Astrocyte (in vitro differentiated cells and primary cell): ENCODE measurements at regions not wholly inside any gene's neighbourhood (a gene's known extent, or its start where the extent isn't known, plus 50 kb on each side); places are given as distances from the start of the nearest gene placed in this dataset.

Experiments used
- EZH2 ChIP-seq: IDR thresholded peaks from 2 replicates; pipeline ENCODE4 v1.6.1; 2012; ENCODE audit warnings: mild to moderate bottlenecking, low read length, inconsistent platforms; ENCODE audit not compliant: insufficient read depth
- TF ChIP-seq, protein P1 (sequence below): IDR thresholded peaks from 2 replicates; pipeline ENCODE4 v1.5.1; 2011; ENCODE audit warnings: low read depth, mild to moderate bottlenecking, inconsistent platforms, low read length, moderate library complexity; ENCODE audit not compliant: insufficient read depth

DNA sequence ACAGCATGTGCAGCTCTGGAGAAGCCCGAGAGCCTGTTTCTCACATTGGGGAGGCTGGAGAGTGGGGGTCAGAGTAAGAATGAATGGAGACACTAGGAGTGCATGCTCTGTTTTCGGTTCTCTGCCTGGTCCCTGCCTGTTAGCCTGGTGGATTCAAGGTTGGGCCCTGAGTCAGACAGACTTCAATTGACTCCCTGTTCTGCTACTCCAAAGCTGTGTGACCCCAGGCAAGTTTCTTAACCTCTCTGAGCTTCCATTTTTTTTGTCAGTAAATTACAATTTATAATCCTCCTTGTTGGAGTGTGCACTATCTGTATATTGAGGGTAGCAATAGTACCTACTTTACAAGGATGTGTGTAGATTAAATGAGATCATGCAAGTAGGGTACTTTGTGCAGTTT is 102.6 kb upstream of the ESRRB start:
- TF ChIP-seq, protein P1, sequence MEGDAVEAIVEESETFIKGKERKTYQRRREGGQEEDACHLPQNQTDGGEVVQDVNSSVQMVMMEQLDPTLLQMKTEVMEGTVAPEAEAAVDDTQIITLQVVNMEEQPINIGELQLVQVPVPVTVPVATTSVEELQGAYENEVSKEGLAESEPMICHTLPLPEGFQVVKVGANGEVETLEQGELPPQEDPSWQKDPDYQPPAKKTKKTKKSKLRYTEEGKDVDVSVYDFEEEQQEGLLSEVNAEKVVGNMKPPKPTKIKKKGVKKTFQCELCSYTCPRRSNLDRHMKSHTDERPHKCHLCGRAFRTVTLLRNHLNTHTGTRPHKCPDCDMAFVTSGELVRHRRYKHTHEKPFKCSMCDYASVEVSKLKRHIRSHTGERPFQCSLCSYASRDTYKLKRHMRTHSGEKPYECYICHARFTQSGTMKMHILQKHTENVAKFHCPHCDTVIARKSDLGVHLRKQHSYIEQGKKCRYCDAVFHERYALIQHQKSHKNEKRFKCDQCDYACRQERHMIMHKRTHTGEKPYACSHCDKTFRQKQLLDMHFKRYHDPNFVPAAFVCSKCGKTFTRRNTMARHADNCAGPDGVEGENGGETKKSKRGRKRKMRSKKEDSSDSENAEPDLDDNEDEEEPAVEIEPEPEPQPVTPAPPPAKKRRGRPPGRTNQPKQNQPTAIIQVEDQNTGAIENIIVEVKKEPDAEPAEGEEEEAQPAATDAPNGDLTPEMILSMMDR = no peak
- no peak for TF ChIP-seq EZH2
